ENCODE measurements at regions not wholly inside any gene's neighbourhood (a gene's known extent, or its start where the extent isn't known, plus 50 kb on each side); places are given as distances from the start of the nearest gene placed in this dataset.

DNA sequence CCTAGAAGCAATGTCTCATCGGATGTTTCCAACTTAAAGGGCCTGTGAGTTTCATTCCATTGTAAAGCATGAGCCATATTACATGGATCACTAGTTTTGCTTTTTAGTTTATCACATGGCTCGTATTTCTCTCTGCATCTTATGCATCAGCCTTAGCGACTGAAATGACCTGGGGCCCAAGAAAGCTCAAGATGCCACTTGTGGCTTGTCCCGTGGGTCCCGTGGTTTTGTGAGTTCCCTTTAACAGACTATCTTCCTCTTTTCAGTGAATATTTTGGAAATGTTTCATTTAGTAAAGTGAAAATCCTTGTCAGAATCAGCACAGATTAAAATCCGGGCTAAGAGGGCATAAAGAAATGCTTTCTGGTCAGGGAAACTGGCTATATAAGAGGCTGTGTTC is 86.2 kb upstream of the PPM1H start:
- Histone ChIP-seq H3K4me3 (ENCODE audit: low read length) (no peak overlapping the region), H2AFZ (ENCODE audit: low read length) (no peak overlapping the region), H3K9ac (ENCODE audit: low read length) (no peak overlapping the region), H3K4me1 (ENCODE audit: insufficient read depth, low read length) (peaks cover 10% of the 10 kb centered on the region), H4K20me1 (ENCODE audit: low read length) (no peaks in the 10 kb centered on the region), H3K27me3 (ENCODE audit: low read length) (no peaks in the 10 kb centered on the region), H3K79me2 (ENCODE audit: low read length) (no peaks in the 10 kb centered on the region), H3K4me2 (ENCODE audit: low read length) (no peak overlapping the region), H3K9me2 (replicated peaks; ENCODE audit: low read length) (no peaks in the 10 kb centered on the region), H3K9me3 (ENCODE audit: low read length) (no peaks in the 10 kb centered on the region), H3K27ac (ENCODE audit: low read length) (no peak overlapping the region), H3K36me3 (ENCODE audit: low read depth, low read length) (no peaks in the 10 kb centered on the region), H3F3A (ENCODE audit: low read length, unreplicated experiment) (no peaks in the 10 kb centered on the region)
- ChIA-PET POLR2A (ENCODE audit: unreplicated experiment) (no interaction called here), CTCF (no interaction called here)
- no TSS peak for BruUV-seq (replicated peaks)
- no peak for DNase-seq
- TF ChIP-seq, protein P1, sequence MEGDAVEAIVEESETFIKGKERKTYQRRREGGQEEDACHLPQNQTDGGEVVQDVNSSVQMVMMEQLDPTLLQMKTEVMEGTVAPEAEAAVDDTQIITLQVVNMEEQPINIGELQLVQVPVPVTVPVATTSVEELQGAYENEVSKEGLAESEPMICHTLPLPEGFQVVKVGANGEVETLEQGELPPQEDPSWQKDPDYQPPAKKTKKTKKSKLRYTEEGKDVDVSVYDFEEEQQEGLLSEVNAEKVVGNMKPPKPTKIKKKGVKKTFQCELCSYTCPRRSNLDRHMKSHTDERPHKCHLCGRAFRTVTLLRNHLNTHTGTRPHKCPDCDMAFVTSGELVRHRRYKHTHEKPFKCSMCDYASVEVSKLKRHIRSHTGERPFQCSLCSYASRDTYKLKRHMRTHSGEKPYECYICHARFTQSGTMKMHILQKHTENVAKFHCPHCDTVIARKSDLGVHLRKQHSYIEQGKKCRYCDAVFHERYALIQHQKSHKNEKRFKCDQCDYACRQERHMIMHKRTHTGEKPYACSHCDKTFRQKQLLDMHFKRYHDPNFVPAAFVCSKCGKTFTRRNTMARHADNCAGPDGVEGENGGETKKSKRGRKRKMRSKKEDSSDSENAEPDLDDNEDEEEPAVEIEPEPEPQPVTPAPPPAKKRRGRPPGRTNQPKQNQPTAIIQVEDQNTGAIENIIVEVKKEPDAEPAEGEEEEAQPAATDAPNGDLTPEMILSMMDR (conservative IDR thresholded peaks at IDR 0.05; ENCODE audit: low read depth, low read length): no peak
- no peak for TF ChIP-seq EZH2phosphoT487 (IDR thresholded peaks at IDR 0.05; ENCODE audit: borderline replicate concordance, low read length)
- TF ChIP-seq EZH2 (IDR thresholded peaks at IDR 0.05; ENCODE audit: low read length, unreplicated experiment): no peak
- ATAC-seq: no peak
- intact Hi-C loops (cut with micrococcal nuclease): no loop called here

DNA sequence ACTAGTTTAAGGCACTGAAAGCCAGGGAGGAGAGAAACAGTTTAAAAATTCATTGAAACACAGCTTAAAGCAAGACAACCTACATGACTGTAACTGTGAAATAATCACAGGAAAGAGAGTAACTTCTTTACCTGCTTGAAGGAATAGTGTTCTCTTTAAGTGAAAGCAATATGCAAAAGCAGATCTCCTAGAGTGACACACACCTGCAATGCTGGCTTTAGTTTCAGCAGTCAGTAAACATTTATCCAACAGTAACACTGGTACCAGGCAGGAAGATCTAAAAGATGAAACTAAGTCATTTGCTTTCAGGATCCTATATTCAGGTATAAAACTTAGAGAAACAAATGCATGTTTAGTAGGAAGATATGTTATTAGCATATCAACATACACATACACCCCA is 85.3 kb upstream of the PPM1H start:
- no peaks in the 10 kb centered on the region for H3K79me2 ChIP-seq (ENCODE audit: low read length)
- H3K27ac ChIP-seq (ENCODE audit: low read length): no peak overlapping the region
- no peak overlapping the region for H3K4me3 ChIP-seq (ENCODE audit: low read length)
- no peak overlapping the region for H3K9ac ChIP-seq (ENCODE audit: low read length)
- no peaks in the 10 kb centered on the region for H3K27me3 ChIP-seq (ENCODE audit: low read length)
- ATAC-seq (no peak), DNase-seq (no peak)
- BruUV-seq (replicated peaks): no TSS peak
- H4K20me1 ChIP-seq (ENCODE audit: low read length): no peaks in the 10 kb centered on the region
- H3K36me3 ChIP-seq (ENCODE audit: low read depth, low read length): no peaks in the 10 kb centered on the region
- no peaks in the 10 kb centered on the region for H3K9me3 ChIP-seq (ENCODE audit: low read length)
- intact Hi-C loops (cut with micrococcal nuclease): no loop called here
- POLR2A ChIA-PET (ENCODE audit: unreplicated experiment): no interaction called here
- no peaks in the 10 kb centered on the region for H3F3A ChIP-seq (ENCODE audit: low read length, unreplicated experiment)
- H3K4me2 ChIP-seq (ENCODE audit: low read length): no peak overlapping the region
- no peak overlapping the region for H2AFZ ChIP-seq (ENCODE audit: low read length)
- peaks cover 10% of the 10 kb centered on the region for H3K4me1 ChIP-seq (ENCODE audit: insufficient read depth, low read length)
- CTCF ChIA-PET: no interaction called here
- no peaks in the 10 kb centered on the region for H3K9me2 ChIP-seq (replicated peaks; ENCODE audit: low read length)
- TF ChIP-seq EZH2 (IDR thresholded peaks at IDR 0.05; ENCODE audit: low read length, unreplicated experiment) (no peak), EZH2phosphoT487 (IDR thresholded peaks at IDR 0.05; ENCODE audit: borderline replicate concordance, low read length) (no peak)
- TF ChIP-seq, protein P1 (conservative IDR thresholded peaks at IDR 0.05; ENCODE audit: low read depth, low read length): no peak

DNA sequence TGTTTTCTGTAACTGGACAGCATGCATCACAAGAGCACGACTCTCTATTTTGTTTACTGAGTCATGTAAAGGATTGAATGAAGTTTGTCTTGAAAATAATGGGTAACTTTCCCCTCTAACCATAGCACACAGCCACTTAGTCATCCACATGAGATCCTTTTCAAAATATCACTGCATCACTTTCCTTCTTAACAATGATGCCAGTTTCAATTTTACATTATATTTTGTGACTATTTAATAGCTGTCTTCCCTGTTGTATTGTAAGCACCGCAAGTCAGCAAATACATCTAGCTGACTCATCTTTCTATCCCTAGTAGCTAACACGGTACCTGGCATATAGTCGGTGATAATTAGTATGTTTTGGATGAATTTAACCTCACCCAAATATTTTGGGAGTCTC is 83.3 kb upstream of the PPM1H start:
- DNase-seq: peak; percentile 47
- CTCF ChIA-PET: interaction anchor here (1.0 kb wide), 1 partner anchor 437 kb away, joined by 3 read pairs; no protein-coding TSS in a partner anchor

More for the DNA sequence above, 83.3 kb upstream of the PPM1H start:
- POLR2A ChIA-PET (ENCODE audit: unreplicated experiment): no interaction called here
- Histone ChIP-seq H3K4me2 (ENCODE audit: low read length) (peak overlapping the region; percentile 6; the same call in 1 of the 2 replicates), H3K27ac (ENCODE audit: low read length) (no peak overlapping the region), H3K9ac (ENCODE audit: low read length) (no peak overlapping the region), H3K4me1 (ENCODE audit: insufficient read depth, low read length) (peaks cover 10% of the 10 kb centered on the region), H3K27me3 (ENCODE audit: low read length) (no peaks in the 10 kb centered on the region), H3K9me3 (ENCODE audit: low read length) (no peaks in the 10 kb centered on the region), H4K20me1 (ENCODE audit: low read length) (no peaks in the 10 kb centered on the region), H3F3A (ENCODE audit: low read length, unreplicated experiment) (no peaks in the 10 kb centered on the region), H2AFZ (ENCODE audit: low read length) (no peak overlapping the region; the same call in 1 of the 2 replicates), H3K9me2 (replicated peaks; ENCODE audit: low read length) (no peaks in the 10 kb centered on the region), H3K36me3 (ENCODE audit: low read depth, low read length) (no peaks in the 10 kb centered on the region), H3K4me3 (ENCODE audit: low read length) (no peak overlapping the region), H3K79me2 (ENCODE audit: low read length) (no peaks in the 10 kb centered on the region)
- BruUV-seq (replicated peaks): no TSS peak
- intact Hi-C loops (cut with micrococcal nuclease): no loop called here
- no peak for TF ChIP-seq EZH2phosphoT487 (IDR thresholded peaks at IDR 0.05; ENCODE audit: borderline replicate concordance, low read length)
- no peak for TF ChIP-seq EZH2 (IDR thresholded peaks at IDR 0.05; ENCODE audit: low read length, unreplicated experiment)
- TF ChIP-seq, protein P1 (conservative IDR thresholded peaks at IDR 0.05; ENCODE audit: low read depth, low read length): no peak
- peak; percentile 71 for ATAC-seq

Data from PC-3 (cell line).